PC-3 (cell line): ENCODE measurements at regions not wholly inside any gene's neighbourhood (a gene's known extent, or its start where the extent isn't known, plus 50 kb on each side); places are given as distances from the start of the nearest gene placed in this dataset.

Experiments
- EZH2 ChIP-seq: fragments of 300-600 bp; sonication (generic); IDR thresholded peaks from one replicate; pipeline ENCODE4 v1.6.1; 2017; ENCODE audit warnings: antibody characterized with exemption, mild to moderate bottlenecking, low read length; ENCODE audit not compliant: unreplicated experiment
- EZH2phosphoT487 ChIP-seq: fragments of 300-600 bp; sonication (generic); IDR thresholded peaks from 2 replicates; pipeline ENCODE4 v1.6.1; 2018; ENCODE audit warnings: mild to moderate bottlenecking, antibody characterized with exemption, low read length, borderline replicate concordance
- TF ChIP-seq, protein P1 (sequence below): fragments of 300-600 bp; sonication (generic); conservative IDR thresholded peaks from 2 replicates; pipeline ENCODE4 v1.5.1; 2017; ENCODE audit warnings: antibody characterized with exemption, low read depth, mild to moderate bottlenecking, low read length

- TF ChIP-seq, protein P1, sequence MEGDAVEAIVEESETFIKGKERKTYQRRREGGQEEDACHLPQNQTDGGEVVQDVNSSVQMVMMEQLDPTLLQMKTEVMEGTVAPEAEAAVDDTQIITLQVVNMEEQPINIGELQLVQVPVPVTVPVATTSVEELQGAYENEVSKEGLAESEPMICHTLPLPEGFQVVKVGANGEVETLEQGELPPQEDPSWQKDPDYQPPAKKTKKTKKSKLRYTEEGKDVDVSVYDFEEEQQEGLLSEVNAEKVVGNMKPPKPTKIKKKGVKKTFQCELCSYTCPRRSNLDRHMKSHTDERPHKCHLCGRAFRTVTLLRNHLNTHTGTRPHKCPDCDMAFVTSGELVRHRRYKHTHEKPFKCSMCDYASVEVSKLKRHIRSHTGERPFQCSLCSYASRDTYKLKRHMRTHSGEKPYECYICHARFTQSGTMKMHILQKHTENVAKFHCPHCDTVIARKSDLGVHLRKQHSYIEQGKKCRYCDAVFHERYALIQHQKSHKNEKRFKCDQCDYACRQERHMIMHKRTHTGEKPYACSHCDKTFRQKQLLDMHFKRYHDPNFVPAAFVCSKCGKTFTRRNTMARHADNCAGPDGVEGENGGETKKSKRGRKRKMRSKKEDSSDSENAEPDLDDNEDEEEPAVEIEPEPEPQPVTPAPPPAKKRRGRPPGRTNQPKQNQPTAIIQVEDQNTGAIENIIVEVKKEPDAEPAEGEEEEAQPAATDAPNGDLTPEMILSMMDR, result no peak
- TF ChIP-seq EZH2, result no peak
- TF ChIP-seq EZH2phosphoT487, result no peak
Observed at GRCh38 chr2:56017784-56018183, 94.2 kb upstream of the EFEMP1 start.
